COLO829 (cell line): ENCODE measurements at regions not wholly inside any gene's neighbourhood (a gene's known extent, or its start where the extent isn't known, plus 50 kb on each side); places are given as distances from the start of the nearest gene placed in this dataset.
A peak's percentile ranks its signal among the peaks of the same experiment; 100 is the strongest.
"Not testable (repeated sequence)": the region's sequence is repeated elsewhere in the genome, so short reads cannot be mapped to it uniquely, and the experiment has no call there.

ENCODE experiments used
- DNase-seq: peaks from one replicate; pipeline ENCODE4 v3.0.0; 2012; ENCODE audit warnings: low spot score

DNA sequence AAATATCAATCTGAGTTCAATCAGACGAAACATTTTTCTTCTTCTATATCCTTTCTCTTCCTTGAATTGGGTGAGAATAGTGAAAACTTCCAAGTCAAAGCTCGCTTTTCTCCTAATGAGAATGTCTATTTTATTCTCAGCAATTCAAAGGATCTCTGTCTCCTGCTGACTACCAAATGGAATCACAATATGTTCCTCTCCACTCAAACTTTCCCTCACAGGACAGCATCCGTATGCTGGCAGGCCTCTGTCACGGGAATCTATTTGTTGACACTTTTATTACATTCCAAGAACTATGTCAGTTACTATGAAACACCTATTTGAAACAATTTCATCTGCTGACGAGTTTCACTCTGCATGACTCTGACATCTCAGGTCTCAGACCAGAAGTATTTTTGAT lies 1196.6 kb downstream of the CDH11 start:
- DNase-seq = no peak

DNA sequence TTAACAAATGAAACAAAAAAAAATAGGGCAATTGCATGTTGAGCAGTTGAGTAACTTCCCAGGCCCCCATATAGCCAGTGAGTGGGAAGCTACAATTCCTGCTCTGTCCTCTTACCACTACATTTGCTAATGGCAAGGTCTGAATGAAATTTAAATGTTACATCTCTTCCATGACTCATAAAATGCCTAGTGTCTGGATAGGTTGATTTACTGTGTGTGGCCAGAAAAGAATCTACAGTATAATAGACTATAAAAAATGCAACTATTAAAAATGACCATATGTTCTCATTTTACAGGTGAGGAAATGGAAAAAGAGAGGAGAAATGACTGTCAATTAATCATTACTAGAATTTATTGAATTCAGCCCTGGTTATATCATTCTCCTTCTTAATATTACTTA lies 1199.3 kb downstream of the CDH11 start:
- no peak for DNase-seq

DNA sequence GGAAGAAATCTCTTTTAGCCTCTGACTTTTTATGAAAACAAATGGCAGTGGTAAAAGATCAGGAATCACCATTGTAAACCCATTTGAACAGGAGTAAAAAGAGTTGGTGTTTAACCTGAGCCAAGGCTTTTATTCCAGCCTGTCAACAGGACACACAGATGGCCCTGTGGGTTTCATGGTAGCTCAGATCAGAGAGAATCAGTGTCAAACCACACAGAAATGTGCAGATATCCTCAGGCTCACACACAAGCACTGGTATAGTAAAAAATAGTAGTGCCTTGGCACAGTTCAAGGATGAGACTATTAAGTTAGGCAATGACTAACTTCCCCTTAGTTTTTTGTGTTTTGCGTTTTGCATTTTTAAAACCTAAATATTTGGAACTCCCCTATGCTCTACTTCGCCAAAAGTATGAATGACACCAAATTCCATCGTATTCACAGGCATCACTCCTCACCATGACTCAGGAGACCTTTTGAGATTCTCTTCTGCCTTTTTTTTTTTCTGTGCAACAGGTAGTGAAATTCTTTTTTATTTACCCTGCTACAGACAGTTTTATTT lies 1200.0 kb downstream of the CDH11 start:
- DNase-seq = no peak

DNA sequence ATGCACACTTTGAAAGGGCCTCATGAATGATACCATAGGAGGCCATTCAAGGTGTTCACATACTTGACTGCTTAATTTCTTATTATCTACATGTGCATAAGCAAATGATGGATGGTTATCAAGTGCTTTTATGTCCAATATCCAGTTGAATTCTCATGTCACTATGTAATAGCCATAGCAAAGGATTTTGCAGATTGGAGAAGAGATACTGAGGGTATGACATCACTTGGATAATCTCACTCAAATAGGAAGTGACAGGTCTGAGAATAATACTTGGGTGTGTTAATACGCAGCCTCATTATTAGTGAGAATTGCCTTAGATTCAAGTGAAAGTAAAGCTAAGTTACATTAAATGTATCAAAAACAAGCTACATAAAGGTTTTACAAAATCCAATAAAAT lies 1208.6 kb downstream of the CDH11 start:
- no peak for DNase-seq

DNA sequence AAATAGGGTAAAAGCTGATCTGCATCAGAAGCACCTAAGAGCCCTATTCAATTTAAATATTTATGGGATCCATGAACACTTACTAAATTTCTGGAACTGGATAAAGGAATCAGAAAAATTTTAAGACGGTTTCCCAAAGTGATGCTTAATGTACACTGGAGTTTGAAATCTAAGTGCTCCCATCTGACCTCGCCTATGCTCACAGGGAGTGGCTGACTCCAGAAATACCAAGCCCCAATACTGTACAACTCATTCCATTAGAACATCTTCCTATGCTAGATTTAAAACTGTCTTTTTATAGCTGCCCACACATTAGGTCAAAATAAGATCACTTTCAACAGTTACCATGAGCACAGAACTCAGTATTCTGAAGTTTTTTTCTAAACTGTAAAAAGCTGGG lies 1214.6 kb downstream of the CDH11 start:
- DNase-seq = no peak

DNA sequence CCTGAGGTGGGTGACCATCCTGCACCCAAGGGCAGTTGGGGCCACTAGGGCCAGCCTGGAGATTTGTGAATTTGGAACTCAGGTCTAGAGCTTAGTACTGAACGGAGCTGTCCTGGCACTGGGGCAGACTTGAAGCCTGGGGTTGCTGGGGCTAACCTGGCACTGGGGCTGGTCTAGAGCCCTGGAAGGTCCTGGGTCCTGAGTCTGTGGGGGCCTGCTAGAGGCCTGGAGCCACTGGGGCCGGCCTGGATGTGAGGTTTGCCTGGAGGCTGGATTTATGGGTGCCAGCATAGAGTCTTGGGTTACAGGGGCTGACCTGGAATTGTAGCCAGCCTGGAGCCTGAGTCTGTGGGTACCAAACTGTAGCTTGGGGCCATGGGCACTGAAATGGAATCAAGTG lies 1216.9 kb downstream of the CDH11 start:
- no peak for DNase-seq

DNA sequence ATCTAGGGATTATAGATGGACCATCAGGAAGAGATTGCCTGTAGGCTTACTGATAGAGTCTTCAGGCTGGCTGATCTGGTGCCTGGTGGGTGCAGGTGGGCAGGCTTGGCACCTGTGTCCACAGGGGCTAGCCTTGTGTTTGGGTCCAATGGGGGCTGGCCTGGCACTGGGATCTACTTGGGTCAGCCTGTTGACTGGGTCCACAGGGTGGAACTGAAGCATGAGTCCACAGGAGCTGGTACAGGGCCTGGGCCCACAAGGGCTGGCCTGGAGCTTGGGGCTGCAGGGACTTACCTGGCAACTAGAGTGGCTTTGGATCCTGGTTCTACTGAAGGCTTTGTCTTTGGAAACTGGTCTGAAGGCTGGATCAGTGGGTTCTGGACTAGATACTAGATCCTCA lies 1217.7 kb downstream of the CDH11 start:
- DNase-seq = no peak

DNA sequence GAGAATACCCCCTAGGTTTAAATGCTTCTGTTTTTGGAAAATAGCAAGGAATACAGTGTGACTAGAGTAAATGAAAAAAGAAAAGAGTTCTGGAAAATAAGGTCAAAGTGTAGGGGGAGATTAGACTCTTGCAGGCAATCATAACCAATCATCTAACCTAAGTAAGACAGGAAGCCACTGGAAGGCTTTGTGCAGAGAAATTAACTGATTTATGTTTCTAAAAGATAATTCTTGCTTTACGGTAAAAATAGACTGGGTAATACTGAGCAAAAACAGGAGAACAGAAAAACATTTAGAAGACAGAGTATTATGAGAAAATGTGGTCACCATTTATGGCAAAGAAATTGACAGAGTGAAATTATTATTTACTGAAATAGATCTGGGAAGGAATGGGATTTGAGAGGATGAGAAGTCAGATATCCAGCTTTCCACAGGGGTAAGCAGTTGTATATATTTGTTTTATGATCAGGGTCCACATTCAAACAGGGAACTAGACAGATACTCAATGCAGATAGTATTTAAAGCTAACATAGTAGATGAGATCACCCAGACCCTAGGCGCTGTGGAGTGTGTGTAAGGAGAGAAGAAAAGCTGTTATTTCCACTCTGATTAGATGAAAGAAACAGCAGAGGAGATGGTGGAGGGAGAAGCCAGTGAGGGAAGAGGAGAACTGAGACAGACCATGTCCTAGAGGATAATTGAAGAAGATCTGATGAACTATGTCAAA lies 1225.3 kb downstream of the CDH11 start:
- no peak for DNase-seq

DNA sequence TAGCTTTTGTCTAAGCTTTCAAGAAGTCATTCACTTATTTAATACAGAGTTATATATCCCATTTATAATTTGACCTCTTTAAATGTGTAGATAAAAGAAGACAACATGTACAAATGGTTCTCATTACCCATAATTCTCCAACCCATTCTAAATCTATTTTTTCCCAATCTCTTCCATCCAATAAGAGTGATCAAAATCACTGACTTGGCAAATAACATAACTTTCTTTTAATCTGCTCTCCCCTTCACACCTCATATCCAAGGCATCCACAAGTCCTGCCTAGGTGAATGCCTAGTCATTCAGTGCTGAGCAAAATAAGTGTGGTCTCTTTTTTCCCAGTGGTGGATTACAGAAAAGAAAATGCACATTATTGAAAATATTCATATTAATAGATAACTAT lies 1231.1 kb downstream of the CDH11 start:
- DNase-seq = no peak

DNA sequence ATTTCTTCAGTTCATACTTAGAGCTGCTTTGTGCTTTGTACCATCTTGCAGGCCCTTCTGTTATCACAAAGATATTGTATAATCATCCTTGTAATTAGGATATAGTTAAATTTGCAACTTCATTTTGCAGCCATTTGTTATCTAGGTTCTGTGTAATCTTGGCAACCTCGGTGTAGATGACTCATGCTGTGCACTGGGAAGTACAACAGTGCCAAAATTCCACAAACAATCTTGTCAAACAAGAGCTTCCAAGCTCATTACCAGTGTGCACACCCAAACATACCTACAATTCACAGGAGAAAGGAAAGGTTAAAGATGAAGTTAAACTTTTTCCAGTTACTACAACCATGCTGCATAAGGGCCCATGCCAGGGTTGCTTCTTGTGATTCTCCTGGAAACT lies 1231.8 kb downstream of the CDH11 start:
- DNase-seq = no peak

DNA sequence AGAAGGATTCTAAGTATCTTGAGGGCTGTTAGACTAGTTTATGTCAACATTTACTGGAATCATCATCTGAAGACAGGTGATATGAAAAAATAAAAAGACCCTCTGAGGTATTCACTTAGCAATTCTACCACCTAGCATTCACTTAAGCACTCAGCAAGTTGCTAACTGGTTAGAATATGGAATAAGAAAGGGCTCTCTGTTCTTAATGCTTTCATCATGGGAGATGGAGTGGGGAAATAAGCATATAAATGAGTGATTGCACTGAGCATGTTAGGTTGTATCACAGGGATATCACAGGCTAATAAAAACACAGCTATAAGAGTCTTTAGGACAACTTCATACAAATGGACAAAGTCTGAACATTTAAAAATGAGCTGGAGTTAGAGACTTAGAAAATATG lies 1238.8 kb downstream of the CDH11 start:
- DNase-seq = no peak

DNA sequence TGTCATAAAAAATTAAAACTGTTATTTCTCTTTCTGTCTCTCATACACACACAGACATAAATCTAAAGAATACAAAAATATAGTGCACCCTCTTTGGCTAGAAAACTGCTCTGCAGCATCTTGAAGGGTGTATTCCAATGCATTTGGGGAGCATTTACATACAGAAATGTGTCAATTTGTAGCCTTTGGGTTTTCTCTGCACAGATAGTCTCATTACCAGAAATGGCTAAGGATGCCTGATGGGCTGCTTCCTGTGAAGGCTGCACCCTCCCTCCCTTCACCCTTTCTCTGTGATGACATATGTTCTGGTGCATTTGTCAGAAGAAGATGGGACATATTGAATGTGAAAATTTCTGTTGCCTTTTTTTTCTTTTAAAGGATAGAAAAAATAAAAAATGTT lies 1239.3 kb downstream of the CDH11 start:
- DNase-seq = no peak

DNA sequence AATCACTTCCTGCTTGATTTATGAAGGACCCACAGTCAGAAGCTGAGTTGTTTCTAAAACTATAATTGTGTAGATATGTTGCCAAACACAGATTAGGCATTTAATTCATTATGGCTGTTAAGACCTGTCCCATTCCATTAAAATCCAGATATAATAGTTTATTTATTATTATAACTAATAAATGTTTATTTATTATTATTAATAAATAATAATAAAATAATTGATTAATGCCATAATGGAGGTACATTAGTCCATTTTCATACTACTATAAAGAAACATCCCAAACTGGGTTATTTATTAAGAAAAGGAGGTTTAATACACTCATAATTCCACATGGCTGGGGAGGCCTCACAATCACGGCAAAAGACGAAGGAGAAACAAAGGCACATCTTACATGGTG lies 1240.9 kb downstream of the CDH11 start:
- DNase-seq = no peak

DNA sequence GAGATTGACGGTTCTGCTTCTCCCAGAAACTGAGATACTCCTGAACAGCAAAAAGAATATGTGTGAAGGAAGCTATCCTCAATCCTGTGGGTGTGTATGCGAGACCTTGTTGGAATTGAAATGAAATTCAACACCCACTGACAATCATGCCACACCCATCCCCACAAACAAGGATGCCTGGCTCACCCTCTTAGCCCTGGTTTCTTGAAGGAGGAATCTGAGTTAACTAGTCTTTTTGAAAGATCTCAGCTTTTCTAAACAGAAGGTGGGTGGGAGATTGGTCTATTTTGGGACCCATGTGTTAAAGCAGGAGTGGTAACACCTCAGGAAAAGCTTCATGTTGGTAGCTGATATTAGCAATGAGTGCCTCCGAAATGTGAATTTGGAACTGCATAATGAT lies 1244.5 kb downstream of the CDH11 start:
- DNase-seq = no peak

DNA sequence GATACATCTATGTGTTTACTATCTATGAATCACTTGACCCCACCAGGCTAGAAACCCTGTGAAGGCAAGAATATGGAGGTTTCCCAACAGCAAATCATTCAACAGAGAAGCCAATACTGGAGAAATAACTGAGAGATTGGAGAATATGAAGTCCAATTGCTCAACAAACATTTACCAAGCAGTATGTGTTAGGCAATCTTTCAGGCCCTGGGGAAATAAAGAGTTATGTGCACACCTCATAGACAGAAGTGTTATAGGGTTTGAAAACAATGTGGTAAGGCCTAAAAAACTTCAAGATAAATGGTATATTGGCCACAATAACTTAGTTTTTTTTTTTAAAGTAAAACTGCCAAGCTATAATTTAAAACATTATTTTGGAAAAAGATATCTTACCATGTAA lies 1245.8 kb downstream of the CDH11 start:
- DNase-seq = no peak

DNA sequence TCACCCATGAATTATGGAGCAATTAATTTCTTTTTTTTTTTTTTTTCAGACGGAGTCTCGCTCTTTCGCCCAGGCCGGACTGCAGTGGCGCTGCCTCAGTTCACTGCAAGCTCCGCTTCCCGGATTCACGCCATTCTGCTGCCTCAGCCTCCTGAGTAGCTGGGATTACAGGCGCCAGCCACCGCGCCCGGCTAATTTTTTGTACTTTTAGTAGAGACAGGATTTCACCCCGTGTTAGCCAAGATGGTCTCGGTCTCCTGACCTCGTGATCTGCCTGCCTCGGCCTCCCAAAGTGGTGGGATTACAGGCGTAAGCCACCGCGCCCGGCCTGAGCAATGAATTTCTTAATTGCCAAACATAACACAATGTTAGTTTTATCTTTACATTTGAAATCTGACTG lies 1261.2 kb downstream of the CDH11 start:
- DNase-seq = not testable (repeated sequence)

DNA sequence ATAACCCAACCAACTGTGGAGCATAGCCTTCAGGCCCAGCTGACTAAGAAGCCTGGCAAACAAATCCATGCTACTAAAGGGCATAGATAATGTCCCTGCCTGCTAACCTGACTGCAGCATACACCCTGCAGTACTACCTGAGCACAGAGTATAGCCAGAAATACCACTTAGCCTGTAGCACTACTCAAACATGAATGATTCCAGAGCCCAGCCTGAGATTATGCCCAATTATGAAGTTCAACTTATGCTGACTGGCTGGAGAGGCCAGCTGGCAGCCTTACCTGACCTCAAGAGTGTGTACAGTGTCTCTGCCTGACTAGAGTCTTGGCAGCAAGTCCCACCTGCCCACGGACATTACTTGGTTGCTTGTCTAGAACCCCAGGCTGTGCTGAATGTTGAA lies 1265.3 kb downstream of the CDH11 start:
- no peak for DNase-seq

DNA sequence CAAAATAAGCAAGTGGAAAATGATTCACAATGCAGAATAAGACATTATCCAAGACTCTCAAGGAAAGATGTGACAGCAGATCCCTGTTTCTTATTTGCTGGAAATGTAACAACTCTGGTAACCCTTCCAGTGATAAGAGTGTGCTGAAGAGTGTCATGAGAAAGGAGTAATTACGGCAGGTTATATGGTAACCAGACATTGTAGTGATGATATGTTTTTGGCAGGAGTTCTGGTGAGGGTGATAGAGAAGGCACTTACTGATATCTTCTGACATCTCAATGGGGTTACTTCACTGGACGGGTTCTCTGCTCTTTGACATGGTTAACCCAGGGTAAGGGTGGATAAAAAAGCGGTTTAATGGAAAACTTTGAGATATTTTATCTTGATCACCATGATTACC lies 1270.9 kb downstream of the CDH11 start:
- no peak for DNase-seq

DNA sequence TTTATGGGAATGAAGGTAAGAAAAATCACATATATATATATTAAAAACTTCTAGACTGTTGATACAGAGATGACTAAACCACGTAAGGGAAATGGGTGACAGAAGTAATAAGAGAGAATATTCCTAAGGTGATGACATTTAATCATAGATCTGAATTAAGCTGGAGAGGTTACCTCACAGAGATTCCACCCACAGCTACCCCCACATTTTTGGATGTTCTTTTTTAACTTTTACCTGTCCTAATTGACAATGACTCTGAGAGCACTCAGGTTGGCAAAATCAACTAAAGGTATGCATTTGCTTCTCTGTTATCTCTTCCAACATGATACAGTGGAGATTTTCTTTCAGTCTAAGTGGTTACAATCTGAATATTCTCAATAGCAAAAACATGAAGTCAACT lies 1280.6 kb downstream of the CDH11 start:
- DNase-seq = no peak

DNA sequence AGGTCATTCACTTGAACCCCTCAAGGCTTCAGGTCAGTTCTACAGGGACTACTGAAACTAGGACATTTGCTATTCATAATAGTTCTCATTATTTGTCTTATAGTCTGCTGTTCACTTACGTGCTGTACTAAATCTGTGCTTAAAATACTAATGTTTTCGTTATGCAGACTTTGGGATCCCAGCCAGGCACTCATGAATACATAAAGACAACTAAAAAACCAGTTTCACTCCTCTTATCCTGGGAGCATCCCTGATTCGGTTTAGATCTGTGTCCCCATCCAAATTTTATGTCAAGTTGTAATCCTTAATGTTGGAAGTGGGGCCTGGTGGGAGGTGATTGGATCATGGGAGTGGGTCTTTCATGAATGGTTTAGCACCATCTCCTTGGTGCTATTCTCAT lies 1291.8 kb downstream of the CDH11 start:
- no peak for DNase-seq

DNA sequence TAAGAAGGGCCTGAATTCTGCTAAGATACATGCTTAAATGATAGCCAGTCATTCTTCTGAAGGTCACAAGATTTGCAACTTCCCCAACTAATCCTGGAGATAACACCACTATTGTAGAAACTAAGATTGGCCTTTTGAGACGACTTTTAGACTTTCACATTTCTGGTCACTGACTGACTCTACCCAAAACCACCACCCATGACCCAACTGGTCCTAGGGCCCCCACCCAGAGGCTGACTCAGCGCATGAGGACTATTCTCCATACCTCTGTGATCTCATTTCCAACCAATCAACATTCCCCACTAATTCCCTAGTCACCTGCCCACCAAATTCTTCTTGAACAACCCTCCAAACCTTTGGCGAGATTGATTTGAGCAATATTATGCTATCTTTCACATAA lies 1299.0 kb downstream of the CDH11 start:
- DNase-seq = no peak

DNA sequence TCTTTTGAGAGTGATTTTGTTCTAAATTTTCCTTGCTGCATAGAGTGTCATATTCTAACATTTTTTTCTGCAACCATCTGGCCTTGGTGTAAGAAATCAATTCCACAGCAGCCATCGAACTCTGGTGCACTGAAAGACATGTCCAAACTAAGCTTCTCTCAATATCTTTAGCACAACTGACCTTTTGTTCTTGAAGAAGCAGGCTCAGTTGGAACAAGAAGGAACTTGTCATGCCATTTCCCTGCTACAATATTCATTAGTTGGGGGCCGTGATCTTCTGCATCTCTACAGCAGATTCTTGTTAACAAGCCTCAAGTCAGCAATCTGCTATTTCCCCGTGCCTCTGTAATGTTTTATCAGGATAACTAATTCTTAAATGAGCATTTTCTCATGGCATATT lies 1305.6 kb downstream of the CDH11 start:
- DNase-seq = peak; percentile 6

DNA sequence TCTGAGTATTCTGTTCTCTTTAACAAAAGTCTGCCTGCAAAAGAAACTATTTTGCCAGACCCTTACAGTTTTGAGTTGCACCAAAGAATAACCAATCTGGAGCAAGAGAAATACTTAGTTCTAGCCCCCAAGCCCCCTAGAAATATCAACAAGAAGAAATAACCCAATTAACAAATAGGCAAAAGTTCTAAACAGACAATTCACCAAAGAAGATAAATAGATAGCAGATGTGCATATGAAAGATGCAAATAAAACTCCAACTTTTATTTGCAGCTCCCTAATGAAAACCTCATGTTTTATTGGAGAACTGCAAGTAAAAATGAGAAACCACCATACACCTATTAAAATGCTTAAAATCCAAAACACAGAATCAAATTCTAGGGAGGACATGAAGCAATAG lies 1308.0 kb downstream of the CDH11 start:
- DNase-seq = no peak

DNA sequence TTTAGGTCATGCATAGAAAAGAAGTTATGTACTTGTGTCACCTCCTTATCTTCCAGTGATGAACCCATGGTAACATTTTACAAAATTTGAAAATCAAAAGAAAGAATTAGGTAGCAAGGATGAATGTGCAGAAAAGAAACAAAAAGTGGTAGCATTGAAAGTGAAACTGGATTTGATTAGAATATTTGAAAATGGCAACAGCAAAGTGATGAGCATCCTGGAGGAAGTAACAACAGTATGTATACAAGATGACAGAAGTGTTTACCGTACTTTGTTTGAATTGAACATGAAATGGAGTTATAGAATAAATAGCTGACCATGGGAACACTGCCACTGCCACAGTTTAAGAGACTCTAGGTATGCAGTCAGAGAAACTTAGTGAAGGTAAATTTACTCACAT lies 1313.1 kb downstream of the CDH11 start:
- DNase-seq = no peak
